GM23338 (cell line): ENCODE measurements at regions not wholly inside any gene's neighbourhood (a gene's known extent, or its start where the extent isn't known, plus 50 kb on each side); places are given as distances from the start of the nearest gene placed in this dataset.

Experiments used
- ATAC-seq: fragments of 200-7000 bp; cut with Tn5 transposase; 3 replicates; pipeline ENCODE4 v1.9.1; 2020
- DNase-seq: peaks from one replicate; pipeline ENCODE4 v3.0.0-alpha.2; 2015; ENCODE audit warnings: low spot score
- H2AFZ ChIP-seq: fragments of 200-600 bp; sonication (generic); 2 replicates; pipeline ENCODE4 v1.8.0; 2016; ENCODE audit warnings: antibody characterized with exemption, mild to moderate bottlenecking, moderate library complexity
- H3F3A ChIP-seq: fragments of 200-600 bp; sonication (generic); replicated peaks from 2 replicates; pipeline ENCODE4 v1.8.0; 2017; ENCODE audit warnings: antibody characterized with exemption, mixed run types, low read depth
- H3K27ac ChIP-seq: fragments of 200-600 bp; sonication (generic); 2 replicates; pipeline ENCODE4 v1.6.1; 2016; ENCODE audit warnings: low read depth
- H3K27me3 ChIP-seq: fragments of 200-600 bp; sonication (generic); 2 replicates; pipeline ENCODE4 v1.8.0; 2016; ENCODE audit warnings: mild to moderate bottlenecking, mixed run types, moderate library complexity; ENCODE audit not compliant: insufficient read depth
- H3K36me3 ChIP-seq: fragments of 200-600 bp; sonication (generic); 2 replicates; pipeline ENCODE4 v1.8.0; 2016; ENCODE audit warnings: mild to moderate bottlenecking; ENCODE audit not compliant: insufficient read depth
- H3K4me1 ChIP-seq: fragments of 200-600 bp; sonication (generic); 2 replicates; pipeline ENCODE4 v1.8.0; 2016; ENCODE audit warnings: mild to moderate bottlenecking, moderate library complexity; ENCODE audit not compliant: insufficient read depth
- H3K4me2 ChIP-seq: fragments of 200-600 bp; sonication (generic); 2 replicates; pipeline ENCODE4 v1.7.1; 2017; ENCODE audit warnings: mixed run types
- H3K4me3 ChIP-seq: fragments of 200-600 bp; sonication (generic); 2 replicates; pipeline ENCODE4 v1.6.1; 2016; ENCODE audit warnings: mixed run types
- H3K79me2 ChIP-seq: fragments of 200-600 bp; sonication (generic); replicated peaks from 2 replicates; pipeline ENCODE4 v1.8.0; 2017; ENCODE audit warnings: mild to moderate bottlenecking; ENCODE audit not compliant: insufficient read depth
- H3K9me2 ChIP-seq: fragments of 200-600 bp; sonication (generic); 2 replicates; pipeline ENCODE4 v1.8.0; 2017; ENCODE audit not compliant: insufficient read depth
- H4K20me1 ChIP-seq: fragments of 200-600 bp; sonication (generic); replicated peaks from 2 replicates; pipeline ENCODE4 v1.8.0; 2017; ENCODE audit warnings: mild to moderate bottlenecking; ENCODE audit not compliant: insufficient read depth
- H3K27ac Mint-ChIP-seq: 2 replicates; pipeline ENCODE4 v1.8.0; 2020; ENCODE audit warnings: inconsistent platforms, mild to moderate bottlenecking, moderate library complexity, mixed read lengths
- H3K27me3 Mint-ChIP-seq: 3 replicates; pipeline ENCODE4 v1.8.0; 2022; ENCODE audit warnings: low read depth, mild to moderate bottlenecking, moderate library complexity, mixed read lengths, inconsistent platforms; ENCODE audit not compliant: insufficient read depth, poor library complexity
- H3K36me3 Mint-ChIP-seq: 3 replicates; pipeline ENCODE4 v1.8.0; 2021; ENCODE audit warnings: low read depth, mild to moderate bottlenecking, inconsistent platforms, moderate library complexity, mixed read lengths
- H3K4me1 Mint-ChIP-seq: 3 replicates; pipeline ENCODE4 v1.8.0; 2020; ENCODE audit warnings: mild to moderate bottlenecking, inconsistent platforms, mixed read lengths
- H3K4me3 Mint-ChIP-seq: 3 replicates; pipeline ENCODE4 v1.8.0; 2021; ENCODE audit warnings: moderate library complexity, mild to moderate bottlenecking, inconsistent platforms, mixed read lengths
- H3K9me3 Mint-ChIP-seq: 3 replicates; pipeline ENCODE4 v1.8.0; 2020; ENCODE audit warnings: moderate library complexity, mild to moderate bottlenecking, inconsistent platforms, mixed read lengths
- CREB1 ChIP-seq: fragments of 250-450 bp; sonication (Bioruptor Pico); IDR thresholded peaks from 2 replicates; pipeline ENCODE4 v1.5.0; 2020; ENCODE audit warnings: low read depth, mild to moderate bottlenecking, moderate library complexity
- ETS1 ChIP-seq: IDR thresholded peaks from 2 replicates; pipeline ENCODE4 v1.6.1; 2016; ENCODE audit warnings: antibody characterized with exemption
- EZH2 ChIP-seq: fragments of 200-600 bp; sonication (generic); IDR thresholded peaks from one replicate; pipeline ENCODE4 v1.8.0; 2017; ENCODE audit warnings: antibody characterized with exemption, mild to moderate bottlenecking, low read depth; ENCODE audit not compliant: unreplicated experiment
- JUNB ChIP-seq: IDR thresholded peaks from one replicate; pipeline ENCODE4 v1.6.1; 2016; ENCODE audit warnings: antibody characterized with exemption; ENCODE audit not compliant: unreplicated experiment
- NANOG ChIP-seq: IDR thresholded peaks from 2 replicates; pipeline ENCODE4 v1.6.1; 2016; ENCODE audit warnings: antibody characterized with exemption, borderline replicate concordance
- POLR2AphosphoS5 ChIP-seq: IDR thresholded peaks from 2 replicates; pipeline ENCODE4 v1.6.1; 2016; ENCODE audit warnings: antibody characterized with exemption, low read depth
- ZNF331 ChIP-seq: fragments of 250-450 bp; sonication (Bioruptor Pico); IDR thresholded peaks from 2 replicates; pipeline ENCODE4 v1.5.0; 2020; ENCODE audit warnings: low read depth, mild to moderate bottlenecking, moderate library complexity
- ZNF462 ChIP-seq: fragments of 250-450 bp; sonication (Bioruptor Pico); IDR thresholded peaks from 2 replicates; pipeline ENCODE4 v1.5.0; 2020; ENCODE audit warnings: mild to moderate bottlenecking, moderate library complexity
- TF ChIP-seq, protein P1 (sequence below), 2 experiments: fragments of 200-600 bp in 1 of 2; sonication (generic) in 1 of 2; conservative IDR thresholded peaks; 2 replicates each; pipeline versions ENCODE4 v1.5.1 to v1.6.1; 2016 to 2017; ENCODE audit warnings: antibody characterized with exemption in 2 of 2, low read depth in 2 of 2, mild to moderate bottlenecking in 2 of 2, moderate library complexity in 1 of 2
- TF ChIP-seq, protein P2 (sequence below): IDR thresholded peaks from one replicate; pipeline ENCODE4 v1.6.1; 2018; ENCODE audit warnings: antibody characterized with exemption; ENCODE audit not compliant: unreplicated experiment

GRCh38 chr18:30343090-30343489 lies 699.5 kb downstream of the DSC3 start (continued):
- TF ChIP-seq ETS1 (no peak), POLR2AphosphoS5 (no peak), CREB1 (CRISPR knock-in tag) (no peak), EZH2 (no peak), ZNF331 (CRISPR knock-in tag) (no peak), JUNB (no peak)
- TF ChIP-seq, protein P1, sequence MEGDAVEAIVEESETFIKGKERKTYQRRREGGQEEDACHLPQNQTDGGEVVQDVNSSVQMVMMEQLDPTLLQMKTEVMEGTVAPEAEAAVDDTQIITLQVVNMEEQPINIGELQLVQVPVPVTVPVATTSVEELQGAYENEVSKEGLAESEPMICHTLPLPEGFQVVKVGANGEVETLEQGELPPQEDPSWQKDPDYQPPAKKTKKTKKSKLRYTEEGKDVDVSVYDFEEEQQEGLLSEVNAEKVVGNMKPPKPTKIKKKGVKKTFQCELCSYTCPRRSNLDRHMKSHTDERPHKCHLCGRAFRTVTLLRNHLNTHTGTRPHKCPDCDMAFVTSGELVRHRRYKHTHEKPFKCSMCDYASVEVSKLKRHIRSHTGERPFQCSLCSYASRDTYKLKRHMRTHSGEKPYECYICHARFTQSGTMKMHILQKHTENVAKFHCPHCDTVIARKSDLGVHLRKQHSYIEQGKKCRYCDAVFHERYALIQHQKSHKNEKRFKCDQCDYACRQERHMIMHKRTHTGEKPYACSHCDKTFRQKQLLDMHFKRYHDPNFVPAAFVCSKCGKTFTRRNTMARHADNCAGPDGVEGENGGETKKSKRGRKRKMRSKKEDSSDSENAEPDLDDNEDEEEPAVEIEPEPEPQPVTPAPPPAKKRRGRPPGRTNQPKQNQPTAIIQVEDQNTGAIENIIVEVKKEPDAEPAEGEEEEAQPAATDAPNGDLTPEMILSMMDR (conservative IDR thresholded peaks at IDR 0.05; ENCODE audit: low read depth in 2 of 2), result no peak

- Mint-ChIP-seq H3K27me3 (peaks cover 1% of the 10 kb centered on the region), H3K4me1 (peaks cover 6% of the 10 kb centered on the region; the same call in 2 of the 3 replicates), H3K36me3 (peaks cover 14% of the 10 kb centered on the region), H3K4me3 (no peak overlapping the region), H3K9me3 (peaks cover 17% of the 10 kb centered on the region), H3K27ac (no peak overlapping the region)
- Histone ChIP-seq H3K4me2 (no peak overlapping the region), H3K9me2 (peaks cover 2% of the 10 kb centered on the region), H3K27me3 (no peaks in the 10 kb centered on the region), H3K4me3 (no peak overlapping the region), H3K36me3 (no peaks in the 10 kb centered on the region), H3F3A (no peaks in the 10 kb centered on the region), H3K27ac (no peak overlapping the region), H4K20me1 (no peaks in the 10 kb centered on the region), H3K79me2 (no peaks in the 10 kb centered on the region), H2AFZ (no peak overlapping the region), H3K4me1 (no peaks in the 10 kb centered on the region)
- ATAC-seq (no peak), DNase-seq (no peak)
- TF ChIP-seq, protein P2, sequence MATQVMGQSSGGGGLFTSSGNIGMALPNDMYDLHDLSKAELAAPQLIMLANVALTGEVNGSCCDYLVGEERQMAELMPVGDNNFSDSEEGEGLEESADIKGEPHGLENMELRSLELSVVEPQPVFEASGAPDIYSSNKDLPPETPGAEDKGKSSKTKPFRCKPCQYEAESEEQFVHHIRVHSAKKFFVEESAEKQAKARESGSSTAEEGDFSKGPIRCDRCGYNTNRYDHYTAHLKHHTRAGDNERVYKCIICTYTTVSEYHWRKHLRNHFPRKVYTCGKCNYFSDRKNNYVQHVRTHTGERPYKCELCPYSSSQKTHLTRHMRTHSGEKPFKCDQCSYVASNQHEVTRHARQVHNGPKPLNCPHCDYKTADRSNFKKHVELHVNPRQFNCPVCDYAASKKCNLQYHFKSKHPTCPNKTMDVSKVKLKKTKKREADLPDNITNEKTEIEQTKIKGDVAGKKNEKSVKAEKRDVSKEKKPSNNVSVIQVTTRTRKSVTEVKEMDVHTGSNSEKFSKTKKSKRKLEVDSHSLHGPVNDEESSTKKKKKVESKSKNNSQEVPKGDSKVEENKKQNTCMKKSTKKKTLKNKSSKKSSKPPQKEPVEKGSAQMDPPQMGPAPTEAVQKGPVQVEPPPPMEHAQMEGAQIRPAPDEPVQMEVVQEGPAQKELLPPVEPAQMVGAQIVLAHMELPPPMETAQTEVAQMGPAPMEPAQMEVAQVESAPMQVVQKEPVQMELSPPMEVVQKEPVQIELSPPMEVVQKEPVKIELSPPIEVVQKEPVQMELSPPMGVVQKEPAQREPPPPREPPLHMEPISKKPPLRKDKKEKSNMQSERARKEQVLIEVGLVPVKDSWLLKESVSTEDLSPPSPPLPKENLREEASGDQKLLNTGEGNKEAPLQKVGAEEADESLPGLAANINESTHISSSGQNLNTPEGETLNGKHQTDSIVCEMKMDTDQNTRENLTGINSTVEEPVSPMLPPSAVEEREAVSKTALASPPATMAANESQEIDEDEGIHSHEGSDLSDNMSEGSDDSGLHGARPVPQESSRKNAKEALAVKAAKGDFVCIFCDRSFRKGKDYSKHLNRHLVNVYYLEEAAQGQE, result no peak
- TF ChIP-seq ETS1 (no peak), NANOG (no peak), ZNF462 (CRISPR knock-in tag) (no peak)
Measured at GRCh38 chr18:30342675-30343074, 699.9 kb downstream of the DSC3 start.
